Rectal smooth muscle tissue (tissue), 1 donor: ENCODE measurements at regions not wholly inside any gene's neighbourhood (a gene's known extent, or its start where the extent isn't known, plus 50 kb on each side); places are given as distances from the start of the nearest gene placed in this dataset.

Experiments used
- H3K27ac ChIP-seq: one replicate; pipeline ENCODE4 v1.7.0; 2013; ENCODE audit warnings: low read depth, low read length, inconsistent platforms
- H3K27me3 ChIP-seq: one replicate; pipeline ENCODE4 v1.7.0; 2013; ENCODE audit warnings: low read length; ENCODE audit not compliant: control insufficient read depth, insufficient read depth
- H3K36me3 ChIP-seq: one replicate; pipeline ENCODE4 v1.7.0; 2013; ENCODE audit warnings: low read length; ENCODE audit not compliant: control insufficient read depth, insufficient read depth
- H3K4me1 ChIP-seq: one replicate; pipeline ENCODE4 v1.7.0; 2013; ENCODE audit warnings: low read length; ENCODE audit not compliant: control insufficient read depth, insufficient read depth
- H3K4me3 ChIP-seq: one replicate; pipeline ENCODE4 v1.7.0; 2013; ENCODE audit warnings: low read length
- H3K9ac ChIP-seq: one replicate; pipeline ENCODE4 v1.7.0; 2013; ENCODE audit warnings: low read length

- H3K27me3 ChIP-seq, result no peaks in the 10 kb centered on the region
- no peaks in the 10 kb centered on the region for H3K36me3 ChIP-seq
- H3K27ac ChIP-seq, result no peak overlapping the region
Observed at GRCh38 chr3:148034353-148034752, 625.2 kb downstream of the ZIC1 start.

DNA sequence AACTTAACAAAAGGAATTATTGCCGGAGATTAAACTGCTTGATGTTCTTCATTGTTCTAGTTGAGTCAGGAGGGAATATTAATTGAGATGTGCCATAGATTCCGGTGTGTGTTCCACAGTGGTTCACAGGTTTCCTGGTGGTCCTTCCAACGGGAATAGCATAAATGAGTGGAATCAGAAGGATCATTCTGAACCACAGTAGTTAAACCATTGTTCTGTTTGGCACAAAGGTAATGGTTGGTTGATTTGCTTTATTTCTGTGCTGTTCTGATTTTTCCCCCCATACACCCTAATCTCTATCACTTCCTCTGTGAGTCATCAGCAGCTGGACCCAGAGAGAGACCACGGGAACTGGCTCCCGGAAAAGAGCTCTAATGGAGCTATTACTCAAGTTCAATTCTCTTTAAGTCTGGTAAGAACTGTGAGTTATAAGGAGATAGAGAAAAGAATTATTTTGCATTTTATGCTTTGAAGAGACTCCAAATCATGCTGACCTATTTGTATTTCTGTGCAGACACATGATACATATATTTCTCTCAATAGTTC is 627.2 kb downstream of the ZIC1 start:
- Histone ChIP-seq H3K9ac (no peak overlapping the region), H3K27ac (no peak overlapping the region), H3K36me3 (no peaks in the 10 kb centered on the region), H3K4me1 (no peaks in the 10 kb centered on the region), H3K27me3 (no peaks in the 10 kb centered on the region), H3K4me3 (no peak overlapping the region)

More at GRCh38 chr3:148034353-148034752, 625.2 kb downstream of the ZIC1 start:
- Histone ChIP-seq H3K4me1 (no peaks in the 10 kb centered on the region), H3K4me3 (no peak overlapping the region), H3K9ac (no peak overlapping the region)

GRCh38 chr3:148042663-148043445 is 633.7 kb downstream of the ZIC1 start:
- H3K27me3 ChIP-seq, result no peaks in the 10 kb centered on the region
- H3K27ac ChIP-seq, result no peak overlapping the region
- no peaks in the 10 kb centered on the region for H3K4me1 ChIP-seq
- no peaks in the 10 kb centered on the region for H3K36me3 ChIP-seq
- H3K9ac ChIP-seq, result no peak overlapping the region
- no peak overlapping the region for H3K4me3 ChIP-seq

- Histone ChIP-seq H3K27me3 (no peaks in the 10 kb centered on the region), H3K27ac (no peak overlapping the region), H3K9ac (no peak overlapping the region), H3K4me1 (no peaks in the 10 kb centered on the region), H3K36me3 (no peaks in the 10 kb centered on the region), H3K4me3 (no peak overlapping the region)
Observed at GRCh38 chr3:148044151-148044550, 635.0 kb downstream of the ZIC1 start.

- H3K4me1 ChIP-seq, result no peaks in the 10 kb centered on the region
- H3K27me3 ChIP-seq, result no peaks in the 10 kb centered on the region
- H3K4me3 ChIP-seq, result no peak overlapping the region
- H3K36me3 ChIP-seq, result no peaks in the 10 kb centered on the region
- no peak overlapping the region for H3K9ac ChIP-seq
- H3K27ac ChIP-seq, result no peak overlapping the region
Observed at GRCh38 chr3:148054999-148055398, 642.7 kb upstream of the AGTR1 start.

DNA sequence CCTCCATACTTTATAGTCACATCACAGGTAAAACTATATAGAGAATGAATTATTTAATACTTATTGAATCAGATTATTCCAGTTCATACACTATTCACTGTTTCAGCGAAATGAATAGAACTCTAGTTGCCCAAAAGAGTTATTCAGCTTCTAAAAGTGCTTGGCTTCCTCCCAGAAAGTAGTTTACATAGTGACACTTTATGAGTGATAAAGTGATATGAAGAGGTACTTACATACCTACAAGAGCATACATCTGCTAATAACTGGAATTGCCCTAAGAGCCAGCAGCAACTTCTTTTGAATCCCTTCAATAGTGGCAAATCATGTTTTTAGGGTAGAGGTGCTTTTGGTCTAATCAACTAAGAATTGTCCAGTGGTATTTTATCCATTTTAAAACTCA is 635.1 kb upstream of the AGTR1 start:
- Histone ChIP-seq H3K27ac (no peak overlapping the region), H3K36me3 (no peaks in the 10 kb centered on the region), H3K4me3 (no peak overlapping the region), H3K9ac (no peak overlapping the region), H3K4me1 (no peaks in the 10 kb centered on the region), H3K27me3 (no peaks in the 10 kb centered on the region)

DNA sequence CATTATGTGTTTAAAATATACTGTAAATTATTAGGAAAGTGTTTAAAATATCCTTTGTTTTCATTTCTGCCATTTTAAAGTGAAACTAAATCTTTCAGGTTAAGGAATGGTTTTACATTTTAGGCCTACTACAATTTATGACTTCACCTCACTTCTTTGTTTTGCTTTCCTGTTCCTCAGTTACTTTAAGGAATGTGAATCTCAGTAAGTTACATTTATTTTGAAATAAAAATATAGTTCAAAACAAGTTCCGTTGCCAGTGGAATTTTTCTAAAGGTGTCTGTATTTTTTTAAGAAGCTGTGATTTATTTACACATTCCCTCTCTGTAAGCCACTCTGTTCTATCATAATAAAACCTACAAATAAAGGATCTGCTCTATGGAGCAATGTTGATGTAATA is 630.9 kb upstream of the AGTR1 start:
- Histone ChIP-seq H3K27me3 (no peaks in the 10 kb centered on the region), H3K36me3 (no peaks in the 10 kb centered on the region), H3K4me3 (no peak overlapping the region), H3K4me1 (no peaks in the 10 kb centered on the region), H3K27ac (no peak overlapping the region), H3K9ac (no peak overlapping the region)

DNA sequence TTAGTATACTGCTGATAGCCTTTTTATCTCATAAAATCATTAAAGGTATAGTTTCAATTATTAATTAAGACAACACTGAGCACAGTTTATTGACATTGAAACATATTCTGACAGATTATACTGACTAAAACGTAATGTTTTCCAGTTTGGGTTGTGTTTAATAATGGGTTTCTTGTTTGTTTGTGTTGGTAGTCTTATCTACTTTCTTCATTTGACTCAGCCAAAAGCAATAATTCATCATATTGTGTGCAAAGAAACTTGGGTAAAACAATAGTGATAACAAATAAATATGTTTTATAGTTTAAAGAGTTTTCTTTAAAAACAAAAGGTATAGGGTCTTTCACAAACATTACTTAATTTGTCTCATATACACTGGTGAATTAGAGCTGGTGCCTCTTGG is 629.2 kb upstream of the AGTR1 start:
- H3K4me1 ChIP-seq, result no peaks in the 10 kb centered on the region
- no peak overlapping the region for H3K27ac ChIP-seq
- no peak overlapping the region for H3K4me3 ChIP-seq
- no peak overlapping the region for H3K9ac ChIP-seq
- no peaks in the 10 kb centered on the region for H3K36me3 ChIP-seq
- no peaks in the 10 kb centered on the region for H3K27me3 ChIP-seq

- no peaks in the 10 kb centered on the region for H3K27me3 ChIP-seq
- H3K36me3 ChIP-seq, result no peaks in the 10 kb centered on the region
- H3K4me1 ChIP-seq, result peaks cover 4% of the 10 kb centered on the region
- no peak overlapping the region for H3K9ac ChIP-seq
- no peak overlapping the region for H3K4me3 ChIP-seq
- H3K27ac ChIP-seq, result no peak overlapping the region
Observed at GRCh38 chr3:148070041-148070440, 627.7 kb upstream of the AGTR1 start.

DNA sequence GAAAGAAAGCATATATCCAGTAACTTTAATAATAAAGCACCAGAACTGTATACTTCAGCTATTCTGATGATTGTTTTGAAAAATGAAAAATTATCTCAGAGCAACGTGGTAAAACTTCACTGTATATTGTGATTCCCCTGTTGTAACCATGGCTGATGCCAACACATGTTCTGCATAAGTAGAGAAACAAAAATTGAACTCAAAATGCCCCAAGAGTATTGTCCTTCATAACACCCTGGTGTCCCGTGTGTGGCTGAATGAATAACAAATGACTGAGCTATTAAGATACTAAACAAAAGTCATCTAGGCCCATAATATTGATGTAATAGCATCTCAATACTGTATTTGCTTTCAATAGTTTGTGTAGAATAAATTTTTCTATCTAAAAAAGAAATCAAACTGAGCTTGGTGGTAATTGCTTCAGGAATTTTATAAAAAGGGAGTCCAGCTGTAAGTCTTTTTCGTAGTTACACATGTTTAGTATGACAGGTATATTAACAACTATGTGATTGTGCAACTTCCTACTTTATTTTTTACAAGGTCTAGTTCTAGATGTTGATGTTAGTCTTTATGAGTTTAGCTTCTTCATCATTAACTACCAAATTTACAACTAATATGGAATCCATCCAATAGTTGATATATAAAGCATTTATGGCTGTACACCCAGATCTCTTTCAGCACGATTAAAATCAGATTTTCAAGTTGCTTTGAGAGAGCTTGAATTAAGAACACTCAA is 623.8 kb upstream of the AGTR1 start:
- H3K9ac ChIP-seq, result no peak overlapping the region
- no peak overlapping the region for H3K4me3 ChIP-seq
- no peaks in the 10 kb centered on the region for H3K27me3 ChIP-seq
- H3K36me3 ChIP-seq, result no peaks in the 10 kb centered on the region
- no peak overlapping the region for H3K27ac ChIP-seq
- peaks cover 14% of the 10 kb centered on the region for H3K4me1 ChIP-seq

- H3K9ac ChIP-seq, result no peak overlapping the region
- peaks cover 14% of the 10 kb centered on the region for H3K4me1 ChIP-seq
- H3K36me3 ChIP-seq, result no peaks in the 10 kb centered on the region
- H3K27me3 ChIP-seq, result no peaks in the 10 kb centered on the region
- H3K4me3 ChIP-seq, result no peak overlapping the region
- H3K27ac ChIP-seq, result no peak overlapping the region
Observed at GRCh38 chr3:148074946-148075345, 622.8 kb upstream of the AGTR1 start.

DNA sequence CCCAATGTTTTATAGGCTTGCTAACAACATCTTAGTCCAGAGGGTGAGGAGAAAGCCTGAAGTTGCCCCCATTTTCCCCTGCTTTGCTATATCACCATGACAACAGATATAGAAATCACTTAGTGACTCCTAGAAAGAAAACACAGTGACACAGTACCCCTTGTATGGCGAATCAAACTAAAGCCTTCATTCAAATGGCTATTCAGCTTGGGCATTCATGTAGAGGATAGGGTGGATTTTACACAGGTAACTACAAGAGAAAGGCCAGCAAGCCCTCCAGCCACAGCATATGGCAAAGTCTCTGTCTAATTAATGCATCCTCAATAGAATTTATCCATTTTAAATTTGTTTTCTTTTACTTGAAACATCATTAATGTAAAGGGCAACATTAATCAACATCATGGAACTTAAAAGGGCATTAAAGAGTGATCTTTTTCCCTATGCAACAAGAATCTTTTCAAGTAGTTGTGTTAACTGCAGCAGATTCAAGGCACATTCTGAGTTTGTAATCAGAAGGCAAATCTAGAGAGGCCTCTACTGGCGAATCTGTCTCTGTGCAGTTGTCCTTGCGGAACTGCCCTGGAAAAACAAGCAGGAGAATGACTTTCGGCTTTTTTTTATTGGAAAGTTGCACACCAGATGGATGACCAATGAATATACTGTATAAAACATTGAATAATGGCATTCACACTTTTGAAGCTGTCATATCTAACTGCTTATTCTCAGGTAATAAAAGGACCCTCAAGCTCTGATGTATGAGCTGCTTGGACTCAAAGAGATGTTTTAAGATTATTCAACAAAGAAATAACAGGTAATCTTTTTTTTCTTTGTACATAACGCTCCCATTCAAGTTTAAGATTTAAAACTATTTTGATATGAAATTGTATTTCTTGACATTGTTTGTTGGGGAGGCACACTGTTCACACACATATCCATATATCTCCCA is 621.7 kb upstream of the AGTR1 start:
- no peak overlapping the region for H3K27ac ChIP-seq
- no peak overlapping the region for H3K4me3 ChIP-seq
- no peaks in the 10 kb centered on the region for H3K36me3 ChIP-seq

More for the DNA sequence above, 621.7 kb upstream of the AGTR1 start:
- H3K27me3 ChIP-seq, result no peaks in the 10 kb centered on the region
- H3K9ac ChIP-seq, result no peak overlapping the region
- peaks cover 14% of the 10 kb centered on the region for H3K4me1 ChIP-seq
